Esophagus squamous epithelium (tissue), 4 donors: ENCODE measurements at regions not wholly inside any gene's neighbourhood (a gene's known extent, or its start where the extent isn't known, plus 50 kb on each side); places are given as distances from the start of the nearest gene placed in this dataset.

Experiments
- CTCF ChIP-seq, 6 experiments: fragments of 450-650 bp in 4 of 6; fragments of 200-600 bp in 2 of 6; sonication (generic) in 2 of 6; IDR thresholded peaks; one replicate each; pipeline ENCODE4 v1.5.1; 2016 to 2019; ENCODE audit warnings: antibody characterized with exemption in 6 of 6, mild to moderate bottlenecking in 4 of 6, moderate library complexity in 4 of 6
- POLR2A ChIP-seq, 4 donors: fragments of 450-650 bp; IDR thresholded peaks; one replicate each; pipeline ENCODE4 v1.6.1; 2017; ENCODE audit warnings: antibody characterized with exemption in 4 of 4, mild to moderate bottlenecking in 4 of 4, moderate library complexity in 3 of 4

- TF ChIP-seq CTCF (IDR thresholded peaks at IDR 0.05) (no peak), POLR2A (IDR thresholded peaks at IDR 0.05) (no peak)
Observed at GRCh38 chr6:168255283-168255881, 64.2 kb downstream of the DACT2 start.
